ENCODE measurements at regions not wholly inside any gene's neighbourhood (a gene's known extent, or its start where the extent isn't known, plus 50 kb on each side); places are given as distances from the start of the nearest gene placed in this dataset.
"Not testable (repeated sequence)": the region's sequence is repeated elsewhere in the genome, so short reads cannot be mapped to it uniquely, and the experiment has no call there.

DNA sequence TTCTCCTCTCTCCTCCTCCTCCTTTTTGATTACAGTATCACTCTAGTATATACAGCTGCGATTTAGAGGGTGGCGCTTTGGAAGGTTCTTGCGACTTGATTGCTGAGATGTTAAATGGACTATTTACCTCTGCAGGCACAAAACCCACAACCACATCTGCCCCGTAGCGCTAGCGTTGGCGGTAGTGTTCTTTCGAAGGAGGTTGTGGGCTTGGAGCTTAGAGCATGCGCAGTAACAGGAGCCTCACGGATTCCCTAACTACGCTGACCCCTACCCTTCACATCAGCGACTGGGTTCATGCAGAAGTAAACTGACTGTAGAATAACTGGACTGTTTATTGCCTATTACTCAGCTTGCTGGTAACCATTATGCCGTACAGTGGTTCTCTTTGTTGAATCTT is 58.0 kb downstream of the CGGBP1 start:
- peak in 1 of 4 experiments; percentile 24 for DNase-seq

DNA sequence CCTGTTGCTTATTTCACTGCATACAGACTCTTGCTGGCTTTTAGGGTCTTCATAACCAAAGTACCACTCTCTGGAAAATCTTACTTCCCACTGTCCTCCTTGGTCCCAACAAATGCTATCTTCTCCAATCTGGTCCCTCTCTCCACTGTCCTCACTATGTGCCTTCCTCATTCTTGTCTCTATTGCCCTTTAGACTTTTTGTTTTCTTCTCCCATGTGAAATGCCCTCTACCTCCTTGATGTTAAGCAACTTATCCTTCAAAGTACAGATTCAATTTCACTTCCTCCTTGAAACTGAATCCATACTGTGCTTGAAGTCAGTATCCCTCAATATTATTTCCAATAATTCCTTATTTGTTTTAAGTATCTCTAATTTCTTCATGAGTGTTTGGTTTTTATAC is 60.8 kb downstream of the CGGBP1 start:
- peak; percentile 13 to 75 (median 59) for DNase-seq

DNA sequence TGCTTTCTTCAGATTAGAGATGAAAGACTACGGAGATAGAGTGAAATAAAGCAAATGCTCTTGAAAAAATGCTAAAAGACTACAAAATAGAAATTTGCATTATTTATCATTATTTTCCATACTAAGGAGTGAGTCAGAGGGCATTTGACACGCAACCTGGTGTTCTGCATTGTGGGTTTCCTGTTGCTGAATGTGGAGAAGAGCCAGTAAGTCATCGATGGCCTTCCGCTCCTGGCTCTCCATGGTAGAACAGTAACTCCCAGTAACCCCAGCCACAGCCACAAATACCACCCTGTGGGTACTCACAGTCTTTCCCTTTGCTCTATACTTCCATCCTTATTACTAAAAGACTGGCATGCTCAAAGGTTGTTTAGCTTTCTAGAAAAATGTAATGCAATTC is 61.5 kb downstream of the CGGBP1 start:
- DNase-seq = peak; percentile 75 to 88 (median 79)

DNA sequence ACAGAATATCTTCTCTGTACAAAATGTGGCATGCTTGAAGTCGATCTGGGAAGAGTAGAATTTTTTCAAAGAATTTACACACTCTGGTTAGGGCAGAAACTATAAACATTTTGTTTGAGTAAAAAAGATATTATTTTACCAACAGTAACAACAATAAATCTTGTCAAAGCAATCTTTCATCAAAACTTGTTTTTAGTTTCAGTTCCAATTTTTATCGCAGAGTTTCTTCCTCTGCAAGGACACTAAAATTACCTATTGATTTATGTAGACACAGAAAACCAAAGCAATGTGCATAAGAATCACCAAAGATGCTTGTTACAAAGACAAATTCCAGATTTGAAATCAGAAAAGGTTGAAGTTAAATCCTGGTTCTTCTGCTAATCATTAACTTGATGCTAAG is 61.9 kb downstream of the CGGBP1 start:
- DNase-seq = no peak

DNA sequence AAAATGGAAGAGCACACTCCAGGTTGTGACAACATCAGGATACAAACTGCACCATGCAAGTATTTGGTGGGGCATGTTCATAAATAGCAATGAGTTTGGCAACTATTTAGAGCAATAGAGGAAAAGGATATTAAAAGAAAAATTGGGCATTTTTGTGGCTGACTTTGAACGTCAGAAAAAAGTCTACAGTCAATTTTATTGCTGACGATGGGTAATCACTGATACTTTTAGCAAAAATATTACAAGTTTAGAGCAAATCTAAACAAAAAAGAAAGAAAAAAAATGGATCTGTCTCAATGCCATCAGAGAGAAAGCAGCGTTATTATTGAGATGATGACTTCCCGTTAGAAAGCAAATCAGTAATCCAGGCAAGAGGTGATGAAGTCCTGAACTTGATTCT is 65.2 kb downstream of the CGGBP1 start:
- no peak for DNase-seq

DNA sequence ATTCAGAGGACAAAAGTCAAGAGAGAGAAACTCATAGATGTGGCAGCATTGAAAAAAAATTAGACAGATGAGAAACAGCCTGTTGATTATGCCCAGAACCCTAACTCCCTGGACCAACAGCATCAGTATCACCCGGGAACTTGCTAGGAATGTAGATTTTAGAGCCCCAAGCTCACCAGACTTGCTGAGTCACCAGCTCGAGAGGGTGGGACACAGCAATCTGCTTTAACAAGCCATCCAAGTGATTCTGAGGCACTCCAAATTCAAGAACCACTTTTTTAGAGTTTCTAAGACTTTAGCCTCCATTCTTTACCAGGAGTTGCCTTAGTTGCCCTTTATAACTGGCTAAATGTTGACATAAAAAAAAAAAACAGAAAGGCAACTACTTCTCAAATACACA is 70.9 kb downstream of the CGGBP1 start:
- DNase-seq = no peak

DNA sequence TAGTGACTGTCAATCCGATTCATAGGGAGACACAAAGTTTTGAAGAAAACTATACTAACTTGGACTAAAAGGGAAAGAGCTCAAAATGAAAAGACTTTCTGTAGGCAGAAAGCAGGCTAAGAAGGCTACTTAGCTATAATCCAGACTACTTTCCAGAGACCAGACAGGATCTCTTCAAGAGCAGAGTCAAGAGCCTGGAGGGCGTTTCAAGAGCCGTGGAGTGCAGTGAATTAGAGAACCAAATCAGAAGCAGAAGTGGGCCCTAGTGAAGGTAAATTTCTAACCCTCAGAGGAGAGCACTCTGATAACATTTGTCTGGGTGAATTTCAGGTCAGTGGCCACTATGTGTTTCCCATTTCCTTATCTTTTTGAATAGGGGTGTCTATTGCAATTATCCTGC is 76.4 kb downstream of the CGGBP1 start:
- no peak for DNase-seq

DNA sequence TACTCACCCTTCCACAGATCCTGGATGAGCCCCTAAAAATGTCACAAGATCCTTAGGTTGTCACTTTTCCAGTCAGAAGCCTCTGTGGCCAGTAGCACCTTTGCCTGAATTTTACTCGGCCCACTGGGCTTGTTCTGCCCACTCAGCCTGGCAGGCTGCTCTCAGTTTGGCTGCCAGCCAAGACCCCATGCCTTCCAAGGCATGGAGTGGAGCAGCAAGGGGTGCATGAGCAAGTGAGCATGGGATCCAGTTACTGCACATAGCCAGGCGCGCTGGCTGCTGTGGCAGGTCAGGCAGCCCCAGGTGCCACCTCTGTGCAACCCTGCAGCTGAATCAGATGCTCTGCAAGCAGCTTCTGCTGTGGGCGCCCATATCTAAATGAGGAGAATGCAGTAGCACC is 79.3 kb downstream of the CGGBP1 start:
- no peak for DNase-seq

DNA sequence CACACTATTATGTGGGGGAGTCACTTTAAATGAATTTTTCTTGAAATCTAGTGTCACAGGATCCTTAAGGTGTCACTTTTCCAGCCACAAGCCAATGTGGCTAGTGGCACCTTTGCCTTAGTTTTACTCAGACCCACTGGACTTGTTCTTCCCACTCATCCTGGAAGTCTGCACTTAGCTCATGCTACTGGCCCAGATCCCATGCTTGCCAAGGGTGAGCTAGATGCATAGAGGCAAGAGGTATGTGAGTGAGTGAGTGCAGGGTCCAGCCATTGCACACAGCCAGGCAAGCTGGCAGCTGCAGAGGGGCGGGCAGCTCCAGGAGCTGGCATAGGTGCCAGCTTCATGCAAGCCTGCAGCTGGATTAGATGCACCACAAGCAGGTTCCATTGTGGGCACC is 81.0 kb downstream of the CGGBP1 start:
- no peak for DNase-seq

DNA sequence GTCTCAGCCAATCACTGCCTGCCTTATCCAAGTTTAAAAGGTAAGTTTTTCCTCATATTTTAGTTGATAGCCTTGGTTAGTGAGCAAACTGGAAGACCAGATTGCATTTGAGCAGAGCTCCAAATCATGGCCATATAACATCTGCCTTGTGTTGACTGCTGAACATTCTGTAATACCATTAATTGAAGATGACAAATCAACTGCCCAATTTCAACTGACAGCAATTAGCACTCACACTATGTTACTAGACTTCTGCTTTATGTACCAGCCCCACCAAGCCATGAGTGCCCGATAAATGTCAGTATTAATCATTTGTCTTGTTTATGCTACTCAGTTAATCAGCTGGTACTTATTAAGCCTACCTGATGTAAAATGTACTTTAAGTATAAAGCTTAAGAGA is 83.1 kb downstream of the CGGBP1 start:
- DNase-seq = no peak

DNA sequence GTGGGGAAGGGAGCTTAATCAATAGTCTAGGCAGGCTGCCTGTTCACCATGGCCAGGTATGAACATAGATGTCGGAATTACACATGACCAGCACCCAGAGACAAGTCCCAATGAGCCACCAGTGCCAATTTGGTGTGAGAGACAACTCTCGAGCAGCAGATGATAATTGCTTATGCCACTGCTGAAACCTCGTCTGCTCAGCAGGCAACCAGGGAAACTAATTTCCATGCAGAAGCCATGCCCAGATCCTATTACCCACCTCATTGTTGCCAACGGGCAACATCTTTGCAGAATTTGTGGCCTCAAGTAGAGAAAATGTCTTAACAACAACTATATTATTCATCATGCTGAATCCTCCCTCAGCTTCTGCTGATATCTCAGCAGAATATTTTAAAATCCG is 84.9 kb downstream of the CGGBP1 start:
- DNase-seq = no peak

DNA sequence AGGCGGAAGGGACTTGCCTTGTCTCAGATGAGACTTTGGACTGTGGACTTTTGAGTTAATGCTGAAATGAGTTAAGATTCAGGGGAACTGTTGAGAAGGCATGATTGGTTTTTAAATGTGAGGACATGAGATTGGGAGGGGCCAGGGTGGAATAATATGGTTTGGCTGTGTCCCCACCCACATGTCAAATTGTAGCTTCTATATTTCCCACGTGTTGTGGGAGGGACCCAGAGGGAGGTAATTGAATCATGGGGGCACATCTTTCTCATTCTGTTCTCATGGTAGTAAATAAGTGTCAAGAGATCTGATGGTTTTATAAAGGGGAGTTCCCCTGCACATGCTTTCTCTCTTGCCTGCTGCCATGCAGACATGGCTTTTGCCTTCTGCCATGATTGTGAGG is 89.2 kb downstream of the CGGBP1 start:
- no peak for DNase-seq

DNA sequence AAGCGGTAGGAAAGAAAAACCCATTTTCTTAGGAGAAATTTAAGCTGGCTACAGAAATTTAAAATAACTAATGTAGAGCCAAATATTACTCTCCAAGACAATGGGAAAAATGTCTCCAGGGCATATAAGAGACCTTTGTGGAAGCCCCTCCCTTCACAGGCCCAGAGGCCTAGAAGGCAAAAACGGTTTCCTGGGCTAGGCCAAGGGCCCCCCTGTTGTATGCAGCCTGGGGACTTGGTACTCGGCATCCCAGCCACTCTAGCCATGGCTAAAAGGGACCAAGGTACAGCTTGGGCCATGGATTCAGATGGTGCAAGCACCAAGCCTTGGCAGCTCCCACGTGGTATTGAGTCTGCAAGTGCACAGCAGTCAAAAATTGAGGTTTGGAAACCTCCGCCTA is 90.1 kb downstream of the CGGBP1 start:
- DNase-seq = no peak

DNA sequence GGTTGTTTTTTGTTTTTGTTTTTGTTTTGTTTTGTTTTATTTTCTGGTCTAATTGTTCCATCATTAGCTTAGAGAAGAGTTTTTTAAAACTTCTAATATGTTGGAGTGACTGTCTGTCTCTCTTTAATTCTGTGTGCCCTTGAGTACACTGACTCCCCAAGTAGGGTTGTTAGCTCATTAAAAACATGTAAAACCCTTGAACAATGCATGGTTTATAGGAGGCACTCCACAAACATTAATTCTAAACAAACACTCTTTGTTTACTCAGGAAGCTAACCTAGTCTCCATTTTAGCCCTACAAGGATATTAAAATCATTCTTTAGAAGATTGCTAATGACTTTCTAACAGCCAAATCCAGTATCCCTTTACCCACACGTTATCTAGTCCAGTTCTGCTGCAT is 100.5 kb downstream of the CGGBP1 start:
- DNase-seq = no peak

DNA sequence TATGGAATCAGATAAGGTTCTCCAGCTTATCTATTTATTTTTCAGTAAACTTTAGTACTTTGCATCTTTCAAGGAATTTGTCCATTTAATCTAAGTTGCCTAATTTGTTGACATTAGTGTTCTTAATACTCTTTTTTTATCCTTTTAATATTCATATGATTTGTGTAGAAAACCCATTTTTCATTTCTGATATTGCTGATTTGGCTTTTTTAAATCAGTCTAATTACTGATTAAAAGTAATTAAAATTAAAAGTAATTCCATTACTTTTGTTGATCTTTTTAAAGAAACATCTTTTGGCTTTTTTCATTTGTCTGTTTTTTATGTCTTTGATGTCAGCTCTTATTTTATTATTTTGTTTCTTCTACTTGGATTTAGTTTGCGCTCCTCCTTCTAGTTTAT is 101.2 kb downstream of the CGGBP1 start:
- no peak for DNase-seq

DNA sequence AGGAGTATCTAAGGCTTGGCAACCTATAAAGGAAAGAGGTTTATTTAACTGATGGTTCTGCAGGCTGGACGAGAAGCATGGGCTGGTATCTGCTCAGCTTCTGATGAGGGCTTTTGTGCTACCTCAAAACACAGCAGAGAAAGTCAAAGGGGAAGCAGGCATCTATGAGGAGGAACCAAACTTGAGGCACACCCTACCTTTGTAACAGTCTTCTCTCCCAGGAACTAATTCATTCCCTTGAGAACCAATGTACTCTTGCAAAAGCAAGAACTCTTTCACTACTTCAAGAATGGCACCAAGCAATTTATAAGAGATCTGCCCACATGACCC is 109.0 kb downstream of the CGGBP1 start:
- DNase-seq = peak in 1 of 4 experiments; percentile 13

DNA sequence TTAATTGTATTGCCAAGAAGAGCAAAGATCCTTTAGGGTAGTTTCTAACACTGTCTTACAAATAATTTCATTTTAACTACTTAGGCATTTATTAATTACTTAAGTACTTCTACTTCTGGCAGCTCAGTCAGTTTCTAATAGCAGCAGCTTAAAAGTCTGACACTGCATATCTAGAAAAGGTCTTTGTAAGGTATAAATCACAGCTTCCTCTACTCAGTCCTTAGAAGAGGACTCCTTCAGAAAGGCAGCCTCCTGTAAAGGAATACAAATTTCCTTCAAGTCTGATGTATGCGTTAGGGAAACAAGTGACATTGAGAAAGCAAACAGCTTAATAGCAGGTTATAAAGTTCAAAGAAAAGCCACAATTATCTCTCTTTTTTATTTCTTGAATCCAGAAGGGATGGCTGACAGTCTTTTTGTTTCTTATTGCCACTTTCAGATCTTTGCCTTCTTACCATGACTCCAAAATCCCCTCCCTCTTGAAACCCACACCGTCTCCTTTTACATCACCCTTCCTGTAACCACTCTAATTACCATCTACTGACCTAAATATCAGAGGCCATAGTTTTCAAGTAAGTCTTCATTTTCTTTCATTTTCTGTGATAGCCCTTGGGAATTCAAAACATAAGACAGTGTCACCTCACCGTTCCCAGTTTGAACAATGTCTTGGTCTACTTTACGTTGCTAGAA is 109.5 kb downstream of the CGGBP1 start:
- no peak for DNase-seq

DNA sequence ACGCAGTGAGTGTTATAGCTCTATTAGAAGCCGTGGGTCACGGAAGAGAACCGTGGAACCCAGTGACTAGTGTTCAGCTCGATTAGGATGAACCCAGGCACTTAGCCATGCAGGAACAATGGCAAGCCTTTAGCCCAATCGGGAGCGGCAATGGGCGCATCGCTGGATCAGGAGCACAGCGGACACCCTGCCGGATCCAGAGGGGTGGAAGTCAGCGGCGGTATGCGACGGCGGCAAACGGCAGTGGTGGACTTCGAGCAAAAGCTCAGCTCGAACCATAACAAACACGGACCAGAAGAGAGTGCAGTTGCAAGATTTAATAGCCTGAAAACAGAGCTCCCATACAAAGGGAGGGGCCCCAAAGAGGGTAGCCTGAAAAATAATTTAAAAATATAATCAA is 112.8 kb downstream of the CGGBP1 start:
- not testable (repeated sequence) for DNase-seq

DNA sequence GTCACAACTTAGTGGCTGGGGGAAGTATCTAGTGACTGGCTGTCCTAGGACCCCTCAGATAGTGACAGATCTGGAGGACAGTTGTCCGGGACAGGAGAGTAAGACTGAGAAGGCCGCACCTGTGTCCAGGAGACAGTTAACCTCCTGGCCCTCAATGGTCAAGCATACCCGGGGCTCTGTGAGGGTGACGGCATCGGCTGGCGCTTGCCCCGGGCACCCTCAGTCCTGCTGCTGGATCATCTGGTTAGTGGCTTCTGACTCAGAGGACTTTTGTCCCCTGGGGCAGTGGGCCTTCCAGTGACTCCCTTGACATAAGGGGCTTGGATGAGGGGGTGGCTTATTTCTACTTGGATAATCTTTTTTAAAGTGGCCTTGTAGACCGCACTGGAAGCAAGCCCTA is 116.5 kb downstream of the CGGBP1 start:
- not testable (repeated sequence) for DNase-seq

DNA sequence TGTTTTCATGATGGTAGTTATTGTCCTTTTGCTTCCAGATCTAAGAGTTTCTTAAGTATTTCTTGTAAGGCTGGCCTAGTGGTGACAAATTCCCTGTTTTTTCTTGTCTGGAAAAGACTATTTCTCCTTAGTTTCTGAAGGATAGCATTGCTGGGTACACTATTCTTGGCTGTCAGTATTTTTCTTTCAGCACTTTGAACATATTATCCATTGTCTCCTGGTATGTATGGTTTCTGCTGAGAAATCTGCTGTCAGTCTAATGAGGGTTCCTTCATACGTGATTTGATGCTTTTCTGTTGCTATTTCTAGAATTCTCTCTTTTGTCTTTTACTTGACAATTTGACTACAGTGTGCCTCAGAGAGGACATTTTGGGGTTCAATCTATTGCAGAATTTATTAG is 134.3 kb downstream of the CGGBP1 start:
- no peak for DNase-seq

DNA sequence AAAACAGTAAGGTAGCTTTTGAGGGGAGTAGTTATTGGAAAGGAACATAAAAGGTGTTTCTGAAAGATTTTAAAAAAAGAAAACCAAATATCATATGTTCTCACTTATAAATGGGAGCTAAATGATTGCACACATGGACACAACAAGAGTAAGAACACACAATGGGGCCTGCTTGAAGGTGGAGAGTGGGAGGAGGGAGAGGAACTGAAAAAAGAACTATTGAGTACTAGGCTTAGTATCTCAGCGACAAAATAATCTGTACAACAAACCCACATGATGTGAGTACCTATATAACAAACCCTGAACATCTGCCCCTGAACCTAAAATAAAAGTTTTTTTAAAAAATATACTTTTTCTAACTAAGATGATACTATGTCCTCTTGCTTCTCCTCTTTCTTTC is 138.3 kb downstream of the CGGBP1 start:
- DNase-seq = no peak

DNA sequence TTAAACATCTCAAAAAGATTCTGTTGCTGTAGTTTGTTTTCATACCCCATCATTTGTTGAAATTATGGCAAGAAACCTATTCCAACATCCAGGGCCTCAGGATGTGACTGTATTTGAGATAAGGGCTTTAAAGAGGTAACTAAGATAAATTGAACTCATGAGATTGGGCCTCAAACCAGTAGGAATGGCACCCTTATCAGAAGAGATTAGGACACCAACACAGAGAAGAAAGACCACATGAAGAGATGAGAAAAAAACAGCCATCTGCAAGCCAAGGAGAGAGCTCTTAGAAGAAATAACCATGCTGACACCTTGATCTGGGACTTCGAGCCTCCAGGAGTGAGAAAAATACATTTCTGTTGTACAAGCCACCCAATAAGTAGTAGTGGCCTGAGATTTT is 157.7 kb downstream of the CGGBP1 start:
- DNase-seq = no peak

DNA sequence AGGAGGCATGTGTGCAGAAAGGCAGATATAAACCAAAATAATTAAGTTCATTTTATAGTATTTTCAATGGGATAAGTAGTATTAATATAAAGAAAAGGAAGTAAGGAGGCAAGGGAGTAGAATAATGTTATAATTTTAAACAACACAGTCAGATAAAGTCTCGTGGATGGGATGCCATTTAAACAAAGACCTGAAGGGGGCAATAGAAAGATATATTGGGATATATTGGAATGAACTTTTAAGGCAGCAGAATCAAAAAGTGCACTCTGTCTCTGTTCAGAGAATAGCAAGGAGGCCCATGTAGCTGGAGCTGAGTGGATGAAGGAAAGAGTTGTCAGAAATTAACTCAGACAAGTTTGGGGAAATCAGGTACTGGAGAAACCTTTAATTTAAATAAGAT is 158.7 kb downstream of the CGGBP1 start:
- peak in 2 of 4 experiments; percentile 2 to 5 for DNase-seq

DNA sequence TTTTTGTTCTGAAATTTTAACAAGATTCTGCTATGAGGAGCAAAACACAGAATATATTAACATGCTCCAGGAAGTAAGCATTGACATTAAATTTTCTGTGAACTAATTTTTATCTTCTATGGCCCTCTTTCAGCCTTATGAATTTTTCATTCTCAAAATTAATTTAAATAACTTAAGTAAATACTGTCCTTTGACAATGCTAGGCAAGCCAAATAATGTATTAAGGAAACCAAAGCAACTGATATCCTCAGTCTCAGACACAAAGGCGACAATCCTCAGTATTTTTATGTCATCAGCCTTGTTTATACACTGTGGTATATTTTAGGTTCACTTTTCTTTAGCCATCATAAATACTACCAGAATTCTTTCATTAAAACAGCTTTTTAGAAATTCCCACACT is 159.8 kb downstream of the CGGBP1 start:
- no peak for DNase-seq

DNA sequence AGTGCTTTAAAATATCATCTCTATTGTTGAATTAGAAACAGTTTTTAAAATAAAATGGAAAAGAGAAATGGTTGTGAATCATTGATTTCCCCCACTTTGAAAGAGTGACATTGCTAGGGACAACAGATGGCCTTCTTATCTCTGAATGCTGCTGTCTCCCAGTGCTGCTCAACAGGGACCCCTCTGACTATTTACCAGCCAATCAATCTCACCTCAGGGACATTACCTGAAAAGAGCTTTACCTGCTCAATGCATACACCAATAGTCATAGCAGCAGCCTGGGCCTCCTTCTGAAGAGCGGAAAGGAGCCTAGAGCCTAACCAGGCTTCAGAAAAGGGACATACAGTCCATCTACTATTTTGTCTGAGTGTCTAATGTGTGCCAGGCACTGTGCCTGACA is 162.8 kb downstream of the CGGBP1 start:
- no peak for DNase-seq

DNA sequence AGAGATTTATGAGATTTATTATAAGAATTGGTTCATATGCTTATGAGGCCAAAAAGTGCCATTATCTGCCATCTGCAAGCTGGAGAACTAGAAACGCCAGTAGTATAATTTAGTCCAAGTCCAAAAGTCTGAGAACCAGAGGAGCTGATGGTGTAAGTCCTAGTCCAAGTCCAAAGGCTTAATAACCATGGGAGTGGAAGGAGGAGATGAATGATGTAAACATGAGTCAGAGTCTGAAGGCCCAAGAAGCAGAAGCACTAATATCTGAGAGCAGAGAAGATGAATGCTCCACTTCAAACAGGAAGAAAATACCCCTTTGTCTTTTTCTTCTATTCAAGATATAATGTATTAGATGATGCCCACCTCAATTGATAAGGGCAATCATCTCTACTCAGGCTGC is 185.7 kb downstream of the CGGBP1 start:
- DNase-seq = peak; percentile 18 to 66 (median 50)

Measured in suppressor macrophage (primary cell).